Activated naive CD8-positive, alpha-beta T cell treated with anti-CD3 and anti-CD28 coated beads, Interleukin-2, amount 10 ng/mL, durations not matched to agents 7 days and 5 days (primary cell): ENCODE measurements at regions not wholly inside any gene's neighbourhood (a gene's known extent, or its start where the extent isn't known, plus 50 kb on each side); places are given as distances from the start of the nearest gene placed in this dataset.

Source experiments
- ATAC-seq: fragments of 150-1000 bp; cut with Tn5 transposase; one replicate; pipeline ENCODE4 v1.10.0; 2021; ENCODE audit warnings: low read depth, moderate library complexity
- POLR2A ChIA-PET: fragments of 350-600 bp; sonication (Branson Sonifier 250); formaldehyde crosslinking; loops from one replicate; lab custom pipeline; 2021; ENCODE audit warnings: antibody characterized with exemption; lab: Charles Lee
- DNase-seq: peaks from one replicate; pipeline ENCODE4 v3.0.0; 2021
- H3K27ac Mint-ChIP-seq: one replicate; pipeline ENCODE4 v1.8.0; 2022; ENCODE audit warnings: mild to moderate bottlenecking, mixed read lengths
- H3K27me3 Mint-ChIP-seq: one replicate; pipeline ENCODE4 v1.8.0; 2022; ENCODE audit warnings: mild to moderate bottlenecking, moderate library complexity, mixed read lengths
- H3K36me3 Mint-ChIP-seq: one replicate; pipeline ENCODE4 v1.8.0; 2021; ENCODE audit warnings: mild to moderate bottlenecking, mixed read lengths
- H3K4me1 Mint-ChIP-seq: one replicate; pipeline ENCODE4 v1.8.0; 2021; ENCODE audit warnings: mixed read lengths
- H3K4me3 Mint-ChIP-seq: one replicate; pipeline ENCODE4 v1.8.0; 2022; ENCODE audit warnings: mild to moderate bottlenecking, moderate library complexity, mixed read lengths
- H3K9me3 Mint-ChIP-seq: one replicate; pipeline ENCODE4 v1.8.0; 2021; ENCODE audit warnings: mixed read lengths

GRCh38 chr4:108240366-108240765 is 71.6 kb upstream of the LEF1 start:
- Mint-ChIP-seq H3K27ac (no peak overlapping the region), H3K36me3 (peaks cover 8% of the 10 kb centered on the region), H3K4me1 (peaks cover 2% of the 10 kb centered on the region), H3K9me3 (peaks cover 2% of the 10 kb centered on the region), H3K4me3 (no peak overlapping the region), H3K27me3 (no peaks in the 10 kb centered on the region)
- DNase-seq (no peak), ATAC-seq (no peak)
- POLR2A ChIA-PET, result no interaction called here

- peaks cover 6% of the 10 kb centered on the region for H3K9me3 Mint-ChIP-seq
- H3K27ac Mint-ChIP-seq, result no peak overlapping the region
- H3K36me3 Mint-ChIP-seq, result peaks cover 7% of the 10 kb centered on the region
- ATAC-seq (no peak), DNase-seq (no peak)
- no peaks in the 10 kb centered on the region for H3K27me3 Mint-ChIP-seq
- no peak overlapping the region for H3K4me3 Mint-ChIP-seq
- no peaks in the 10 kb centered on the region for H3K4me1 Mint-ChIP-seq
- POLR2A ChIA-PET, result no interaction called here
These were observed 69.0 kb upstream of the LEF1 start for GRCh38 chr4:108237693-108238092.

DNA sequence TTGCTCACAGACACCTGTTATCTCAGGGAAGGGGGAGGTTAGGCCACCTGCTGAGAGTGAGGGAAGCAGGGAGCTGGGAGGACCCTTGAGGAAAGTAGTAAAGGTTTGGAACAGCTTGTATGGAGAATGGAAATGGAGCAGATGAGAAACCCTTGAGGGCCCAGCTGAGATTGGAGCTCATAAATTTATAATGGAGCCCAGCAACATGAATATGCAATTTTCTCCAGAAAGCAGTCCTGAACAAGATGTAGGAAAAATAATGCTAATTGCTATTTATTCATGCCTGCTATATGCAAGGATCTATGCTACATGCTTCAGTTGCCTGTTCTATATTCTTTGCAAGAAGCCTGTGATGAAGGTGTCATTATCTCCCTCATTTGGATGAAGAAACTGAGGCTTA is 67.5 kb upstream of the LEF1 start:
- ATAC-seq, result no peak
- no peak for DNase-seq
- Mint-ChIP-seq H3K9me3 (peaks cover 11% of the 10 kb centered on the region), H3K36me3 (peaks cover 12% of the 10 kb centered on the region), H3K27me3 (no peaks in the 10 kb centered on the region), H3K4me1 (no peaks in the 10 kb centered on the region), H3K4me3 (no peak overlapping the region), H3K27ac (no peak overlapping the region)
- POLR2A ChIA-PET, result no interaction called here

DNA sequence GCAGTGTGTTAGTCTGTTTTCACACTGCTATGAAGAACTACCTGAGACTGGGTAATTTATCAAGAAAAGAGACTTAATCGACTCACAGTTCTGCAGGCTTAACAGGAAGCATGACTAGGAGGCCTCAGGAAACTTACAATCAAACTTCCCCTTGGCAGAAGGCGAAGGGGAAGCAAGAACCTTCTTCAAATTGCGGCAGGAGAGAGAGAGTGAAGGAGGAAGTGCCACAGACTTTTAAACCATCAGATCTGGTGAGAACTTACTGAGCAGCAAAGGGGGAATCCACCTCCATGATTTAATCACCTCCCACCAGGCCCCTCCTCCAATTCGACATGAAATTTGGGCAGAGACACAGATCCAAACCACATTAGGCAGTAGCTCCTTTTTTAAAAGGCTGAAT is 59.2 kb upstream of the LEF1 start:
- Mint-ChIP-seq H3K4me3 (no peak overlapping the region), H3K4me1 (peaks cover 4% of the 10 kb centered on the region), H3K27ac (no peak overlapping the region), H3K9me3 (peaks cover 9% of the 10 kb centered on the region), H3K27me3 (no peaks in the 10 kb centered on the region), H3K36me3 (peaks cover 5% of the 10 kb centered on the region)
- ATAC-seq (no peak), DNase-seq (no peak)
- POLR2A ChIA-PET, result no interaction called here

GRCh38 chr4:108224611-108225053 is 55.9 kb upstream of the LEF1 start:
- ATAC-seq, result no peak
- POLR2A ChIA-PET, result no interaction called here
- Mint-ChIP-seq H3K36me3 (no peaks in the 10 kb centered on the region), H3K9me3 (peaks cover 5% of the 10 kb centered on the region), H3K4me1 (peaks cover 4% of the 10 kb centered on the region), H3K27ac (no peak overlapping the region), H3K4me3 (no peak overlapping the region), H3K27me3 (no peaks in the 10 kb centered on the region)
- no peak for DNase-seq

- Mint-ChIP-seq H3K36me3 (peaks cover 2% of the 10 kb centered on the region), H3K4me3 (no peak overlapping the region), H3K27ac (no peak overlapping the region), H3K9me3 (peaks cover 5% of the 10 kb centered on the region), H3K4me1 (peaks cover 4% of the 10 kb centered on the region), H3K27me3 (no peaks in the 10 kb centered on the region)
- POLR2A ChIA-PET, result no interaction called here
- DNase-seq (no peak), ATAC-seq (no peak)
These were observed 54.6 kb upstream of the LEF1 start for GRCh38 chr4:108223313-108223712.

DNA sequence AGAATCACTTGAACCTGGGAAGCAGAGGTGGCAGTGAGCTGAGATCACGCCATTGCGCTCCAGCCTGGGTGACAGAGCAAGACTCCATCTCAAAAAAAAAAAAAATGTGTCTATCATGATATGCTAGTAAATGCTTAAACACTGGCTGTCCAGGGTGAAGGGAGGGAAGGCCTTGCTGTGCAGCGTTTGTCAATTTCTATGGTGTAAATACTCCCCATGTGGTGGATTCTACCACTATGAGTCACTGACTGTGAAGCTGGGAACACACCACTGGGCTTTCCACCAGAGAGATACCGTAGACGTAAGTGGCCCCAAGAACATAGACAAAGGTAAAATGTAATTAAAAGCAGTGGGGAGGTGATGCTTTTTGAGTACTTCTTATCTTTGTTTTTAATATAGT is 51.3 kb upstream of the LEF1 start:
- H3K27ac Mint-ChIP-seq, result no peak overlapping the region
- POLR2A ChIA-PET, result no interaction called here

More for the DNA sequence above, 51.3 kb upstream of the LEF1 start:
- no peak overlapping the region for H3K4me3 Mint-ChIP-seq
- no peaks in the 10 kb centered on the region for H3K27me3 Mint-ChIP-seq
- ATAC-seq (no peak), DNase-seq (no peak)
- H3K36me3 Mint-ChIP-seq, result peaks cover 9% of the 10 kb centered on the region
- H3K4me1 Mint-ChIP-seq, result peaks cover 1% of the 10 kb centered on the region
- peaks cover 13% of the 10 kb centered on the region for H3K9me3 Mint-ChIP-seq
